Prostate gland (tissue), 2 donors: ENCODE measurements at regions not wholly inside any gene's neighbourhood (a gene's known extent, or its start where the extent isn't known, plus 50 kb on each side); places are given as distances from the start of the nearest gene placed in this dataset.

Experiments used
- CTCF ChIP-seq, 4 experiments: fragments of 200-600 bp in 2 of 4; fragments of 450-650 bp in 2 of 4; sonication (generic) in 2 of 4; IDR thresholded peaks; 1 replicate in 3 of 4; 2 replicates in 1 of 4; pipeline ENCODE4 v1.5.1; 2016 to 2019; ENCODE audit warnings: antibody characterized with exemption in 4 of 4, mild to moderate bottlenecking in 2 of 4, moderate library complexity in 2 of 4
- POLR2A ChIP-seq: fragments of 450-650 bp; IDR thresholded peaks from one replicate; pipeline ENCODE4 v1.6.1; 2016; ENCODE audit warnings: antibody characterized with exemption, mild to moderate bottlenecking
- POLR2AphosphoS5 ChIP-seq: sonication (generic); formaldehyde crosslinking; IDR thresholded peaks from one replicate; pipeline ENCODE4 v1.6.1; 2017; ENCODE audit warnings: antibody characterized with exemption

- no peak for TF ChIP-seq CTCF (IDR thresholded peaks at IDR 0.05)
- no peak for TF ChIP-seq POLR2A
- no peak for TF ChIP-seq POLR2AphosphoS5
Measured at GRCh38 chr7:25584112-25584938, 356.0 kb upstream of the NPVF start.
